CD4-positive, alpha-beta T cell (primary cell): ENCODE measurements at regions not wholly inside any gene's neighbourhood (a gene's known extent, or its start where the extent isn't known, plus 50 kb on each side); places are given as distances from the start of the nearest gene placed in this dataset.

Experiments
- ATAC-seq: fragments of 200-7000 bp; cut with Tn5 transposase; one replicate; pipeline ENCODE4 v1.10.0; 2022; ENCODE audit warnings: mild to moderate bottlenecking; ENCODE audit not compliant: poor library complexity
- CTCF ChIA-PET: fragments of 350-600 bp; sonication (Branson Sonifier 250); formaldehyde crosslinking; loops from one replicate; lab custom pipeline; 2021; ENCODE audit warnings: antibody characterized with exemption, inconsistent platforms; lab: Charles Lee
- POLR2A ChIA-PET: fragments of 350-600 bp; sonication (Branson Sonifier 250); formaldehyde crosslinking; loops from one replicate; lab custom pipeline; 2021; ENCODE audit warnings: antibody characterized with exemption, inconsistent platforms; lab: Charles Lee
- DNase-seq, 14 experiments: peaks; one replicate each; pipeline ENCODE4 v3.0.0-alpha.2; 2013 to 2020; ENCODE audit warnings: mixed read lengths in 2 of 14
- H3K27ac ChIP-seq, 2 donors: one replicate each; pipeline versions ENCODE4 v1.5.1 to v1.7.0; 2013; ENCODE audit warnings: low read length in 2 of 2, low read depth in 1 of 2, mild to moderate bottlenecking in 1 of 2
- H3K27me3 ChIP-seq, 2 experiments: 1 replicate in 1 of 2; 2 replicates in 1 of 2; pipeline versions ENCODE4 v1.6.1 to v1.7.0; 2013; ENCODE audit warnings: low read length in 2 of 2, control low read depth in 1 of 2, mild to moderate bottlenecking in 1 of 2, moderate library complexity in 1 of 2; ENCODE audit not compliant: insufficient read depth in 2 of 2, control insufficient read depth in 1 of 2
- H3K36me3 ChIP-seq: one replicate; pipeline ENCODE4 v1.6.1; 2013; ENCODE audit warnings: low read length, control low read depth; ENCODE audit not compliant: insufficient read depth
- H3K4me1 ChIP-seq: one replicate; pipeline ENCODE4 v1.6.1; 2013; ENCODE audit warnings: low read length, control low read depth; ENCODE audit not compliant: insufficient read depth
- H3K4me3 ChIP-seq: one replicate; pipeline ENCODE4 v1.5.1; 2013; ENCODE audit warnings: mild to moderate bottlenecking, low read length, moderate library complexity
- H3K9me3 ChIP-seq, 2 experiments: 1 replicate in 1 of 2; 2 replicates in 1 of 2; pipeline versions ENCODE4 v1.6.1 to v1.7.0; 2013; ENCODE audit warnings: low read length in 2 of 2, mild to moderate bottlenecking in 2 of 2, control low read depth in 1 of 2, moderate library complexity in 1 of 2; ENCODE audit not compliant: control insufficient read depth in 1 of 2, insufficient read depth in 1 of 2
- H3K27ac Mint-ChIP-seq: one replicate; pipeline ENCODE4 v1.8.0; 2020; ENCODE audit warnings: mixed read lengths
- H3K27me3 Mint-ChIP-seq: one replicate; pipeline ENCODE4 v1.8.0; 2021; ENCODE audit warnings: mixed read lengths
- H3K36me3 Mint-ChIP-seq: one replicate; pipeline ENCODE4 v1.8.0; 2021; ENCODE audit warnings: low read depth, mixed read lengths
- H3K4me1 Mint-ChIP-seq: one replicate; pipeline ENCODE4 v1.8.0; 2021; ENCODE audit warnings: low read depth, mixed read lengths
- H3K4me3 Mint-ChIP-seq: one replicate; pipeline ENCODE4 v1.8.0; 2020; ENCODE audit warnings: mild to moderate bottlenecking, mixed read lengths
- H3K9me3 Mint-ChIP-seq: one replicate; pipeline ENCODE4 v1.8.0; 2020; ENCODE audit warnings: mixed read lengths
- CTCF ChIP-seq: fragments of 200-600 bp; IDR thresholded peaks from one replicate; pipeline ENCODE4 v1.8.0; 2022; ENCODE audit warnings: antibody characterized with exemption, mild to moderate bottlenecking
- intact Hi-C, 2 experiments: fragments of 100-400 bp; cut with DNase I in 1 of 2; cut with micrococcal nuclease in 1 of 2; formaldehyde crosslinking; loops; one replicate each; pipeline versions ENCODE4 v1.15.1 to v1.9.0; 2023 to 2025; cut with DNase I, micrococcal nuclease

GRCh38 chr20:19807946-19808330 is 49.9 kb downstream of the RIN2 start:
- Mint-ChIP-seq H3K27me3 (peaks cover 17% of the 10 kb centered on the region), H3K36me3 (no peaks in the 10 kb centered on the region), H3K4me1 (no peaks in the 10 kb centered on the region), H3K9me3 (no peaks in the 10 kb centered on the region), H3K4me3 (no peak overlapping the region), H3K27ac (no peak overlapping the region)
- H3K4me3 ChIP-seq, result no peak overlapping the region
- CTCF ChIA-PET, result interaction anchor here (0.6 kb wide), 1 partner anchor 544 kb away, joined by 3 read pairs; no protein-coding TSS in a partner anchor
- no peak for DNase-seq
- peaks cover 0 to 19% of the 10 kb centered on the region in 2 experiments for H3K9me3 ChIP-seq
- POLR2A ChIA-PET, result no interaction called here
- TF ChIP-seq CTCF, result no peak
- no peaks in the 10 kb centered on the region for H3K4me1 ChIP-seq
- H3K27ac ChIP-seq, result no peak overlapping the region
- ATAC-seq, result no peak
- H3K27me3 ChIP-seq, result no peaks in the 10 kb centered on the region
- H3K36me3 ChIP-seq, result no peaks in the 10 kb centered on the region
- intact Hi-C loops, result no loop called here

GRCh38 chr20:19808498-19808897 is 50.4 kb downstream of the RIN2 start:
- Mint-ChIP-seq H3K9me3 (no peaks in the 10 kb centered on the region), H3K36me3 (no peaks in the 10 kb centered on the region), H3K4me1 (no peaks in the 10 kb centered on the region), H3K27me3 (peaks cover 17% of the 10 kb centered on the region), H3K4me3 (no peak overlapping the region), H3K27ac (no peak overlapping the region)
- no peak for TF ChIP-seq CTCF
- Histone ChIP-seq H3K27me3 (no peaks in the 10 kb centered on the region), H3K9me3 (peaks cover 0 to 19% of the 10 kb centered on the region in 2 experiments), H3K4me1 (no peaks in the 10 kb centered on the region), H3K36me3 (no peaks in the 10 kb centered on the region), H3K27ac (no peak overlapping the region), H3K4me3 (no peak overlapping the region)
- POLR2A ChIA-PET, result no interaction called here
- no peak for ATAC-seq
- CTCF ChIA-PET, result no interaction called here
- intact Hi-C loops, result no loop called here
- DNase-seq, result no peak

- no peaks in the 10 kb centered on the region for H3K36me3 ChIP-seq
- H3K27me3 ChIP-seq, result no peaks in the 10 kb centered on the region
- no peak overlapping the region for H3K27ac Mint-ChIP-seq
- TF ChIP-seq CTCF, result no peak
- H3K4me1 Mint-ChIP-seq, result no peaks in the 10 kb centered on the region
- no peaks in the 10 kb centered on the region for H3K4me1 ChIP-seq
- peaks cover 17% of the 10 kb centered on the region for H3K27me3 Mint-ChIP-seq
- POLR2A ChIA-PET, result no interaction called here
- H3K4me3 Mint-ChIP-seq, result no peak overlapping the region
- H3K36me3 Mint-ChIP-seq, result no peaks in the 10 kb centered on the region
- ATAC-seq (no peak), DNase-seq (no peak)
- H3K27ac ChIP-seq, result no peak overlapping the region
- H3K9me3 Mint-ChIP-seq, result no peaks in the 10 kb centered on the region
- H3K9me3 ChIP-seq, result peaks cover 0 to 19% of the 10 kb centered on the region in 2 experiments
- no peak overlapping the region for H3K4me3 ChIP-seq
- intact Hi-C loops, result no loop called here
- CTCF ChIA-PET, result no interaction called here
Observed at GRCh38 chr20:19809505-19809904, 51.4 kb downstream of the RIN2 start.
